CD14-positive monocyte (primary cell): ENCODE measurements at regions not wholly inside any gene's neighbourhood (a gene's known extent, or its start where the extent isn't known, plus 50 kb on each side); places are given as distances from the start of the nearest gene placed in this dataset.

Experiments
- DNase-seq, 3 donors: peaks; one replicate each; pipeline ENCODE4 v3.0.0-alpha.2; 2011 to 2022
- H2AFZ ChIP-seq: 2 replicates; pipeline ENCODE4 v1.6.0; 2012; ENCODE audit warnings: mild to moderate bottlenecking, low read depth, low read length, inconsistent platforms; ENCODE audit not compliant: insufficient read depth, poor library complexity, severe bottlenecking
- H3K27ac ChIP-seq, 2 donors: 1 replicate in 1 of 2; 2 replicates in 1 of 2; pipeline ENCODE4 v1.5.1; 2012 to 2013; ENCODE audit warnings: low read length in 2 of 2, control low read depth in 1 of 2, inconsistent platforms in 1 of 2, low read depth in 1 of 2, mild to moderate bottlenecking in 1 of 2
- H3K27me3 ChIP-seq, 2 donors: one replicate each; pipeline versions ENCODE4 v1.6.0 to v1.6.1; 2011 to 2013; ENCODE audit warnings: low read length in 2 of 2; ENCODE audit not compliant: control insufficient read depth in 2 of 2, insufficient read depth in 2 of 2
- H3K36me3 ChIP-seq, 2 donors: replicated peaks in 1 of 2; 1 replicate in 1 of 2; 2 replicates in 1 of 2; pipeline versions ENCODE4 v1.5.1 to v1.6.1; 2012 to 2013; ENCODE audit warnings: low read length in 2 of 2, control low read depth in 1 of 2, inconsistent platforms in 1 of 2, mild to moderate bottlenecking in 1 of 2; ENCODE audit not compliant: insufficient read depth in 2 of 2, control insufficient read depth in 1 of 2
- H3K4me1 ChIP-seq, 2 donors: 1 replicate in 1 of 2; 2 replicates in 1 of 2; pipeline versions ENCODE4 v1.5.1 to v1.6.1; 2012 to 2013; ENCODE audit warnings: low read length in 2 of 2, control low read depth in 1 of 2, inconsistent platforms in 1 of 2, mild to moderate bottlenecking in 1 of 2, moderate library complexity in 1 of 2; ENCODE audit not compliant: insufficient read depth in 2 of 2, control insufficient read depth in 1 of 2
- H3K4me2 ChIP-seq: replicated peaks from 2 replicates; pipeline ENCODE3; 2012; ENCODE audit warnings: low read length, moderate library complexity, mild to moderate bottlenecking; ENCODE audit not compliant: poor library complexity, severe bottlenecking; ENCODE audit errors: extremely low read depth
- H3K4me3 ChIP-seq, 3 experiments: fragments of 200-600 bp in 1 of 3; sonication (generic) in 1 of 3; replicated peaks in 1 of 3; 1 replicate in 2 of 3; 2 replicates in 1 of 3; pipeline ENCODE4 v1.5.1; 2011 to 2013; ENCODE audit warnings: low read length in 3 of 3, mild to moderate bottlenecking in 3 of 3, control low read depth in 2 of 3, low read depth in 2 of 3, inconsistent platforms in 1 of 3, moderate library complexity in 1 of 3
- H3K79me2 ChIP-seq: 2 replicates; pipeline ENCODE4 v1.6.0; 2012; ENCODE audit warnings: mild to moderate bottlenecking, control low read depth, inconsistent platforms, low read length, moderate library complexity; ENCODE audit not compliant: insufficient read depth
- H3K9ac ChIP-seq: 2 replicates; pipeline ENCODE4 v1.6.0; 2017; ENCODE audit warnings: low read length, mild to moderate bottlenecking; ENCODE audit not compliant: insufficient read depth, poor library complexity, severe bottlenecking
- H3K9me3 ChIP-seq, 2 donors: replicated peaks in 1 of 2; 1 replicate in 1 of 2; 2 replicates in 1 of 2; pipeline versions ENCODE4 v1.5.1 to v1.6.1; 2012 to 2013; ENCODE audit warnings: low read length in 2 of 2, control low read depth in 1 of 2; ENCODE audit not compliant: control insufficient read depth in 1 of 2, insufficient read depth in 1 of 2
- H4K20me1 ChIP-seq: 2 replicates; pipeline ENCODE4 v1.6.0; 2012; ENCODE audit warnings: mild to moderate bottlenecking, low read length, control low read depth, moderate library complexity; ENCODE audit not compliant: insufficient read depth
- H3K27ac Mint-ChIP-seq, 7 donors: one replicate each; pipeline ENCODE4 v1.8.0; 2020; ENCODE audit warnings: mild to moderate bottlenecking in 7 of 7, mixed read lengths in 7 of 7, moderate library complexity in 6 of 7, inconsistent platforms in 2 of 7
- H3K27me3 Mint-ChIP-seq, 3 donors: one replicate each; pipeline ENCODE4 v1.8.0; 2021 to 2022; ENCODE audit warnings: low read depth in 3 of 3, mild to moderate bottlenecking in 3 of 3, mixed read lengths in 3 of 3, moderate library complexity in 3 of 3, inconsistent platforms in 1 of 3
- H3K36me3 Mint-ChIP-seq, 2 donors: one replicate each; pipeline ENCODE4 v1.8.0; 2020; ENCODE audit warnings: mixed read lengths in 2 of 2, inconsistent platforms in 1 of 2, mild to moderate bottlenecking in 1 of 2
- H3K4me1 Mint-ChIP-seq: one replicate; pipeline ENCODE4 v1.8.0; 2020; ENCODE audit warnings: mild to moderate bottlenecking, mixed read lengths
- H3K4me3 Mint-ChIP-seq, 2 donors: one replicate each; pipeline ENCODE4 v1.8.0; 2020; ENCODE audit warnings: mild to moderate bottlenecking in 2 of 2, mixed read lengths in 2 of 2, moderate library complexity in 1 of 2
- H3K9me3 Mint-ChIP-seq, 7 donors: one replicate each; pipeline ENCODE4 v1.8.0; 2020 to 2022; ENCODE audit warnings: mixed read lengths in 7 of 7, mild to moderate bottlenecking in 6 of 7, moderate library complexity in 6 of 7, inconsistent platforms in 2 of 7
- CTCF ChIP-seq: fragments of 200-600 bp; IDR thresholded peaks from one replicate; pipeline ENCODE4 v1.8.0; 2022; ENCODE audit warnings: antibody characterized with exemption, mild to moderate bottlenecking
- WGBS: methylation state at CpG from one replicate; pipeline ENCODE4 v1.1.5; 2013; ENCODE audit warnings: missing lambda C conversion rate; ENCODE audit not compliant: insufficient coverage; 5-methylcytosine and 5-hydroxymethylcytosine counted together
- intact Hi-C, 2 donors: fragments of 100-400 bp; cut with micrococcal nuclease; formaldehyde crosslinking; loops; one replicate each; pipeline versions ENCODE4 v1.15.0 to v1.15.1; 2023

DNA sequence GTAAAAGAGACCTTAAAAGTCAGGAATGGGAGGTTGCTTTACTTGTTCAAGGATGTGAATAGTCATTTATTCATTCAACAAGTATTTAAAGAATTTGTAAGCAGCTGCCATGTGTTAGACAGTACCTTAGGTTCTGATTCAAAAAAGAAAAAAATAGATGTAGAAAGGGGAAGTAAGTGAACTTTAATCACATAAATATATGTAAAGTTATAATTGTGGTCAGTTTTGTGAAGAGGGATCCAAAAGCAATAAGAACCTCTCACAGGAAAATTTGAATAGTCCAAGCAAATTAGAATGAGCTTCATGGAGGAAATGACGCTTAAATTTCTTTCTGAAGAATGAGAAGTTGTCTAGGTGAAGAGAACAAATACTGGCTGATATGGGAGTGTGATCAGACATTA lies 596.1 kb upstream of the CITED2 start:
- Mint-ChIP-seq H3K4me3 (no peak overlapping the region), H3K4me1 (peaks cover 8% of the 10 kb centered on the region), H3K27me3 (no peaks in the 10 kb centered on the region), H3K27ac (no peak overlapping the region), H3K36me3 (no peaks in the 10 kb centered on the region), H3K9me3 (peaks cover 0 to 3% (median 0%) of the 10 kb centered on the region in 7 donors)
- Histone ChIP-seq H3K79me2 (no peaks in the 10 kb centered on the region), H3K27ac (no peak overlapping the region), H3K4me2 (no peak overlapping the region), H3K9me3 (no peaks in the 10 kb centered on the region), H4K20me1 (no peaks in the 10 kb centered on the region), H3K4me1 (no peaks in the 10 kb centered on the region), H3K4me3 (no peak overlapping the region), H2AFZ (no peak overlapping the region), H3K36me3 (no peaks in the 10 kb centered on the region), H3K27me3 (no peaks in the 10 kb centered on the region), H3K9ac (no peak overlapping the region)
- no peak for TF ChIP-seq CTCF
- DNase-seq = no peak
- 67% methylated on average over 1 of the region's 1 CpG for WGBS
- intact Hi-C loops = no loop called here

DNA sequence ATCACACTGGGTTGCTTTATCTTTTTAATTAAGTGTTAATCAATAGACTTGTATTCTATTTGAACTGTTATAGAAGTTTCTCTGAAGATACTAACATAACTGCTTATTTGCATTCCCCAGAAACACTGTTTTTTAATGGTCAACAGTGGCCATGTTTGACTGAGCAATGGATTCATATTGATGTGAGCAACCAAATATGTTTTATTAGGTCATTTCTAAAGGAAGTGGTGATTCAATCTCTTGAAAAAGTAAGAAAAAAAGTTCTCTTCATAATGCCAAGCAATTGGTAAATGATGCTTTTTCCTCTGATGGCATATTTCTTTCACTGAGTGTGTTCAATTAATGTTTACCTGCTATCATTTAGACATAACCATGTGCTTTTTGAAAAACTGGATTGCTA lies 593.0 kb upstream of the CITED2 start:
- H3K9me3 ChIP-seq = no peaks in the 10 kb centered on the region
- intact Hi-C loops = no loop called here
- no peak for TF ChIP-seq CTCF
- no peak overlapping the region for H3K4me3 ChIP-seq
- H4K20me1 ChIP-seq = no peaks in the 10 kb centered on the region
- no peak overlapping the region for H3K9ac ChIP-seq
- H3K9me3 Mint-ChIP-seq = peaks cover 0 to 3% (median 2%) of the 10 kb centered on the region in 7 donors
- no peak overlapping the region for H3K27ac Mint-ChIP-seq
- DNase-seq = no peak
- H3K4me1 ChIP-seq = peaks cover 0 to 3% of the 10 kb centered on the region in 2 donors
- no peaks in the 10 kb centered on the region for H3K79me2 ChIP-seq
- H3K4me3 Mint-ChIP-seq = no peak overlapping the region
- no peaks in the 10 kb centered on the region for H3K27me3 ChIP-seq
- no peaks in the 10 kb centered on the region for H3K36me3 Mint-ChIP-seq
- peaks cover 7% of the 10 kb centered on the region for H3K4me1 Mint-ChIP-seq
- no peak overlapping the region for H3K27ac ChIP-seq
- no peak overlapping the region for H2AFZ ChIP-seq
- H3K27me3 Mint-ChIP-seq = no peaks in the 10 kb centered on the region
- H3K4me2 ChIP-seq = no peak overlapping the region
- no peaks in the 10 kb centered on the region for H3K36me3 ChIP-seq
